ENCODE measurements at regions not wholly inside any gene's neighbourhood (a gene's known extent, or its start where the extent isn't known, plus 50 kb on each side); places are given as distances from the start of the nearest gene placed in this dataset.

DNA sequence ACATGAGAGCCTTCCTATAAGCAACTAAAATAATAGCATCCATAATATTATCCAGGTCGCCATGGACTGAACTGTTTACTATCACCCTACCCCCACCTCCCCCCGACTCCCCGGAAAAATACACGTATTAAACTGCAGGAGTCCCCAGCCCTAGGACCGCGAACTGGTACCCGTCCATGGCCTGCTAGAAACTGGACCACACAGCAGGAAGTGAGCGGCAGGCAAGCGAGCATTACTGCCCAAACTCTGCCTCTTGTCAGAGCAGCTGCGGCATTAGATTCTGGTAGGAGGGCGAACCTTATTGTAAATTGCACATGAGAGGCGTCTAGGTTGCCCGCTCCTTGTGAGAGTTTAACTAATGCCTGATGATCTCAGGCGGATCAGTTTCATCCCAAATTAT is 405.8 kb upstream of the ADGRL3 start:
- intact Hi-C loops (cut with micrococcal nuclease): no loop called here
- Mint-ChIP-seq H3K36me3 (ENCODE audit: low read depth) (no peaks in the 10 kb centered on the region), H3K9me3 (no peaks in the 10 kb centered on the region), H3K27me3 (no peaks in the 10 kb centered on the region), H3K4me3 (no peak overlapping the region), H3K27ac (no peak overlapping the region), H3K4me1 (no peaks in the 10 kb centered on the region)
- ChIA-PET CTCF (no interaction called here), POLR2A (no interaction called here)
- ATAC-seq (ENCODE audit: low read depth): no peak
- TF ChIP-seq, protein P1, sequence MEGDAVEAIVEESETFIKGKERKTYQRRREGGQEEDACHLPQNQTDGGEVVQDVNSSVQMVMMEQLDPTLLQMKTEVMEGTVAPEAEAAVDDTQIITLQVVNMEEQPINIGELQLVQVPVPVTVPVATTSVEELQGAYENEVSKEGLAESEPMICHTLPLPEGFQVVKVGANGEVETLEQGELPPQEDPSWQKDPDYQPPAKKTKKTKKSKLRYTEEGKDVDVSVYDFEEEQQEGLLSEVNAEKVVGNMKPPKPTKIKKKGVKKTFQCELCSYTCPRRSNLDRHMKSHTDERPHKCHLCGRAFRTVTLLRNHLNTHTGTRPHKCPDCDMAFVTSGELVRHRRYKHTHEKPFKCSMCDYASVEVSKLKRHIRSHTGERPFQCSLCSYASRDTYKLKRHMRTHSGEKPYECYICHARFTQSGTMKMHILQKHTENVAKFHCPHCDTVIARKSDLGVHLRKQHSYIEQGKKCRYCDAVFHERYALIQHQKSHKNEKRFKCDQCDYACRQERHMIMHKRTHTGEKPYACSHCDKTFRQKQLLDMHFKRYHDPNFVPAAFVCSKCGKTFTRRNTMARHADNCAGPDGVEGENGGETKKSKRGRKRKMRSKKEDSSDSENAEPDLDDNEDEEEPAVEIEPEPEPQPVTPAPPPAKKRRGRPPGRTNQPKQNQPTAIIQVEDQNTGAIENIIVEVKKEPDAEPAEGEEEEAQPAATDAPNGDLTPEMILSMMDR (IDR thresholded peaks at IDR 0.05): no peak
- no peak for DNase-seq

DNA sequence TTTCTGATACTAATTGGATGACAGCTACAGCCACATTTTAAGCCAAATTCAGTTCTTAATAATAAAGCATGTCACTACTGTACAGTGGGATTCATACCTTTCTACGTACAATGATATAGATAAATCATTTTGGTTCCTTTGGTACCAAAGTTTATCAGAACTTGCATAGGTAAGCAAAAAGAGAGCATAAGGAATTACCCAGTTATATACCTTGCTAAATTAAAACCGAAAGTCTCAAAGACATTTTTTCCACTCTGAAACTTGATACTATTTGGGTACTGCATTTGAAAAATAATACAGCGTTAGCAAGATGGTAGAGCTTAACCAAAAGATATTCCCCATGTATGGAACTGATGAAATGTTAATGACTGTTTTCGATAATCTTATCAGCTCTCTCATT is 400.9 kb upstream of the ADGRL3 start:
- no peaks in the 10 kb centered on the region for H3K9me3 Mint-ChIP-seq
- H3K36me3 Mint-ChIP-seq (ENCODE audit: low read depth): no peaks in the 10 kb centered on the region
- H3K4me1 Mint-ChIP-seq: no peaks in the 10 kb centered on the region
- ChIA-PET POLR2A (no interaction called here), CTCF (no interaction called here)
- ATAC-seq (ENCODE audit: low read depth): no peak
- no peak overlapping the region for H3K27ac Mint-ChIP-seq
- TF ChIP-seq, protein P1 (IDR thresholded peaks at IDR 0.05): no peak
- H3K4me3 Mint-ChIP-seq: no peak overlapping the region
- intact Hi-C loops (cut with micrococcal nuclease): no loop called here
- no peak for DNase-seq
- H3K27me3 Mint-ChIP-seq: no peaks in the 10 kb centered on the region

DNA sequence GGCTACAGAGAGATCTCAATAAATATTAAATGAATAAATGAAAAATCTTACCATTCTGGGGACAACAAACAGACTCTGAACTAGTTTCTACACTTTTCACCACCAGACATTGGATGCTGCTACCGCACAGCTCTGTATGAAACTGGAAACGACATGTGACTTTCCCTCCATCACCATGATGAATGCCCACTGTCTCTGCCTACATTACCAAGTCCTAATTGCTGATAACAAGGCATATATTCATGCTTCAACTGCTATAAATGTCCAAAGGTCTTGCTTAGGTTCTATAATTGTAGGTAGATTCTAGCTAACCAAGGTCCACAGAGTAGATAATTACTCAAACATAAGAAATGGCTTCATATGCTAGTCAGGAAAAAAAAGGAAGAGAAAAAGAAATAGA is 399.4 kb upstream of the ADGRL3 start:
- H3K36me3 Mint-ChIP-seq (ENCODE audit: low read depth): no peaks in the 10 kb centered on the region
- intact Hi-C loops (cut with micrococcal nuclease): no loop called here
- peaks cover 3% of the 10 kb centered on the region for H3K9me3 Mint-ChIP-seq
- ChIA-PET POLR2A (no interaction called here), CTCF (no interaction called here)
- no peak overlapping the region for H3K4me3 Mint-ChIP-seq
- H3K27me3 Mint-ChIP-seq: no peaks in the 10 kb centered on the region
- no peak overlapping the region for H3K27ac Mint-ChIP-seq
- no peaks in the 10 kb centered on the region for H3K4me1 Mint-ChIP-seq
- DNase-seq: no peak
- TF ChIP-seq, protein P1 (IDR thresholded peaks at IDR 0.05): no peak
- no peak for ATAC-seq (ENCODE audit: low read depth)

DNA sequence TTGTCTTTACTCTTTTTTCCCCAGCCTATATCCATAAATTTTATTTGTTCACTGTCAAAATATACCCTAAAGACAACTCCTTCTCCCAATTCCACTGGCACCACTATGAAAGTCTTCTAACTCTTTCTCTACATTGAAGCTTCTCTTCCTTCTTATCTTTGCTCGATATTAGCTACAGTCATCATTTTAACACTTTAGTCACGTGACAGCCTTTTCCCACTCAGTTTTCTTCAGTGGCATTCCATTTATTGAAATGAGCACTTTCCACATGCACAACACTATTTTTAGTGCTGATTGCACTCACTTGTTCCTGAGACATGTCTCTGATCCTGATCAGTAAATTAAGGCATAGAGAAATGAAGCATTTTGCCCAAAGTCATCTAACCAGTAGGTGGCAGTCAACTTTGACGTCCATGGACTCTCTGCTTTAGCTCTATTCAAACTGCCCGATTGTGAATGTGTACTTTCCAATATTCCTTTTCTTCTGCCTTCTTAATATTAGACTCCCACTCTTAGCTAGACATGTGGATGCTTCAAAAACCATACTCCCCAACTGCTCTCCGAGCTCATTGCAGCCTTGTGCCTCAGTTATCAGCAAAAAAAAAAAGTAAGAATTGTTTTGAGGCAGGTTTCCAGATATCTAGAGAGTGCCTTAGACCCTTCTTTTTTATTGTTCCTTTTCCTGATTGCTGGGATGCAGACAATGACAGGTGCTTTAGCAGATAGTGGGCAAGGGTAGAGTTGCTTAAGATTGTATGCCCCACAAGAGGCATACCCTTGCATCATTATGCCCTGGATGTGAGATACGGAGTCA is 394.4 kb upstream of the ADGRL3 start:
- intact Hi-C loops (cut with micrococcal nuclease): no loop called here
- ChIA-PET POLR2A (no interaction called here), CTCF (no interaction called here)
- no peaks in the 10 kb centered on the region for H3K27me3 Mint-ChIP-seq
- no peaks in the 10 kb centered on the region for H3K4me1 Mint-ChIP-seq
- H3K27ac Mint-ChIP-seq: no peak overlapping the region
- no peak for ATAC-seq (ENCODE audit: low read depth)
- no peak overlapping the region for H3K4me3 Mint-ChIP-seq
- H3K36me3 Mint-ChIP-seq (ENCODE audit: low read depth): no peaks in the 10 kb centered on the region
- peaks cover 7% of the 10 kb centered on the region for H3K9me3 Mint-ChIP-seq
- TF ChIP-seq, protein P1 (IDR thresholded peaks at IDR 0.05): no peak
- DNase-seq: no peak

DNA sequence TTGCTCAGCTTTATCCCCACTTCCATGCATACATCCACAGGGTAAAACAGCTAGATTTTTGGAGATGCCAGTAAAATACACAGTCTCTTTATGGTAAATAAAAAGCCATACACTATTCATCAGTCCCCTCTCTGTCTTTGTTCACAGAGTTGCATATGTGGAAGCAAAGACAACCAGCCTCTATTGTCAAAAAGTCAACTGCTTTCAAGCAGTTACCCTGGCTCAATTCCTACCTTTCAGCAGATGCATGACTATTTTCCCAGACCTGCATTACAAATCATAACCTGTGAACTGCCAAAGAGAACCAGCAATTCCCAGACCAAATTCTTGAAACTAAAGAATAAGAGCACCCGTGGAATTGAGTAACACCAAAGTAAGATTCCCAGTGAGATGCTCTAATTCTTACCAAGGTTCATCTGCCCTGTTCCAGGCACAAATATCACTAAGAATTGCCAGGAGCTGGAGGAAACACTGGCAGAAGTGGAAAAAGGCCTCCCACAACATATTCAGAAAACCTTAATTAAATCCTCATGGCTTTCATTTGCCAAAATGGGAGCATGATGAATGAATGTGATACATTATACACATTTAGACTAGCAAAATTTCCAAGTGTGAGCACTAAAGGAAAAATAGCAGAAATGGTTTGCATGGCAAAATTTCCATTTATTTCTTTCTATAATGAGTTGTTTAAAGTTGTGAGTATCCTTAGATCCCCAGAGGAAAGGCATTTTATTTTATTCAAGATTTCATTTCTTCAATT is 391.2 kb upstream of the ADGRL3 start:
- no peaks in the 10 kb centered on the region for H3K4me1 Mint-ChIP-seq
- ATAC-seq (ENCODE audit: low read depth) (no peak), DNase-seq (no peak)
- POLR2A ChIA-PET: no interaction called here
- no peak overlapping the region for H3K4me3 Mint-ChIP-seq
- H3K27ac Mint-ChIP-seq: no peak overlapping the region
- TF ChIP-seq, protein P1 (IDR thresholded peaks at IDR 0.05): no peak
- H3K9me3 Mint-ChIP-seq: peaks cover 13% of the 10 kb centered on the region
- H3K36me3 Mint-ChIP-seq (ENCODE audit: low read depth): no peaks in the 10 kb centered on the region
- H3K27me3 Mint-ChIP-seq: no peaks in the 10 kb centered on the region
- CTCF ChIA-PET: no interaction called here
- intact Hi-C loops (cut with micrococcal nuclease): no loop called here
